ENCODE measurements at regions not wholly inside any gene's neighbourhood (a gene's known extent, or its start where the extent isn't known, plus 50 kb on each side); places are given as distances from the start of the nearest gene placed in this dataset.

DNA sequence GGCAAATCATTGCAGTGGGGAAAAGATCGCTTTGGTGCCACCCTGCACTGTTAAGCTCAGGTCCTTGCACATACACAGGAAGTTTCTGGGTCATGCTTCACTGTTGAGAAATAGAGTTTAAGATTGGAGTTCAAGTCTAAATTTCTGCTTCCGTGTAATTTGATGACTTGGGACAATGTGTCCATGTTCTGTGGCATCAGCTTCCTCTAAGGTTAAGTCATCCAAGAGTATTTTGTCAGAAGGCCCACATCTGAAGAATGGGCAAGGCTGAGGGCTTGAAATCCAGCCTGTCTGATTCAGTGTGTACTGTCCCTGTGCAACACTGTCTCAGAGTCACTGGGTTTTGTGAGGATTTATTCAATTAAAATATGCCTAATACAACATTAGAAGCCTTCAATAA lies 880.7 kb downstream of the SUCLG1 start:
- Mint-ChIP-seq H3K4me3 (no peak overlapping the region), H3K27ac (no peak overlapping the region), H3K36me3 (ENCODE audit: low read depth) (no peaks in the 10 kb centered on the region), H3K27me3 (ENCODE audit: low read depth) (no peaks in the 10 kb centered on the region), H3K9me3 (ENCODE audit: insufficient read depth) (no peaks in the 10 kb centered on the region), H3K4me1 (ENCODE audit: low read depth) (no peaks in the 10 kb centered on the region)
- CTCF ChIA-PET = no interaction called here
- ATAC-seq = no peak
- POLR2A ChIA-PET = no interaction called here
- no peak for DNase-seq

- POLR2A ChIA-PET = no interaction called here
- CTCF ChIA-PET = no interaction called here
- ATAC-seq (no peak), DNase-seq (no peak)
- no peaks in the 10 kb centered on the region for H3K27me3 Mint-ChIP-seq (ENCODE audit: low read depth)
- H3K36me3 Mint-ChIP-seq (ENCODE audit: low read depth) = no peaks in the 10 kb centered on the region
- no peaks in the 10 kb centered on the region for H3K9me3 Mint-ChIP-seq (ENCODE audit: insufficient read depth)
- no peak overlapping the region for H3K27ac Mint-ChIP-seq
- no peaks in the 10 kb centered on the region for H3K4me1 Mint-ChIP-seq (ENCODE audit: low read depth)
- no peak overlapping the region for H3K4me3 Mint-ChIP-seq
Observed at GRCh38 chr2:83574614-83575013, 884.5 kb downstream of the SUCLG1 start.

GRCh38 chr2:83573060-83573459 lies 886.0 kb downstream of the SUCLG1 start:
- H3K4me1 Mint-ChIP-seq (ENCODE audit: low read depth) = no peaks in the 10 kb centered on the region
- POLR2A ChIA-PET = no interaction called here
- H3K4me3 Mint-ChIP-seq = no peak overlapping the region
- H3K27ac Mint-ChIP-seq = no peak overlapping the region
- H3K27me3 Mint-ChIP-seq (ENCODE audit: low read depth) = no peaks in the 10 kb centered on the region
- no peak for ATAC-seq
- H3K36me3 Mint-ChIP-seq (ENCODE audit: low read depth) = no peaks in the 10 kb centered on the region
- DNase-seq = no peak
- no peaks in the 10 kb centered on the region for H3K9me3 Mint-ChIP-seq (ENCODE audit: insufficient read depth)
- CTCF ChIA-PET = no interaction called here

GRCh38 chr2:83572400-83572799 lies 886.7 kb downstream of the SUCLG1 start:
- ChIA-PET CTCF (no interaction called here), POLR2A (no interaction called here)
- Mint-ChIP-seq H3K27ac (no peak overlapping the region), H3K4me3 (no peak overlapping the region), H3K27me3 (ENCODE audit: low read depth) (no peaks in the 10 kb centered on the region), H3K9me3 (ENCODE audit: insufficient read depth) (no peaks in the 10 kb centered on the region), H3K36me3 (ENCODE audit: low read depth) (no peaks in the 10 kb centered on the region), H3K4me1 (ENCODE audit: low read depth) (no peaks in the 10 kb centered on the region)
- DNase-seq (no peak), ATAC-seq (no peak)

DNA sequence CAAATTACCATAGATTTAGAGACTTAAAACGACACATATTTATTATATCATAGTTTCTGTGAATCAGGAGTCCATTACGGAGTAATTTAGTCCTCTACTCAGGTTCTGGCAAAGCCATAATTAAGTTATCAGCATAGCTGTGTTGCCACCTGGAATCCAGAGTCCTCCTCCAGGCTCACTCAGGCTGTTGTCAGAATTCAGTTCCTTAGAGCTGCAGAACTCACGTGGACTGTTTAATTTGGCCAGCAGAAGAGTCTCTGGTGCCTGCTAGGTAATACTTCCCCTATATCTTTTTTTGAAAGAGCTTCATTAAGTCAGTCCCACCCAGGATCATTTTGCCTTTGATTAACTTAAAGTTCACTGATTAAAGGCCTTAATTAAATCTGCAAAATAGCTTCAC lies 891.5 kb downstream of the SUCLG1 start:
- Mint-ChIP-seq H3K36me3 (ENCODE audit: low read depth) (no peaks in the 10 kb centered on the region), H3K27me3 (ENCODE audit: low read depth) (no peaks in the 10 kb centered on the region), H3K27ac (no peak overlapping the region), H3K9me3 (ENCODE audit: insufficient read depth) (no peaks in the 10 kb centered on the region), H3K4me3 (no peak overlapping the region), H3K4me1 (ENCODE audit: low read depth) (no peaks in the 10 kb centered on the region)
- POLR2A ChIA-PET = no interaction called here
- ATAC-seq (no peak), DNase-seq (no peak)
- CTCF ChIA-PET = no interaction called here

GRCh38 chr2:83565626-83566025 lies 893.5 kb downstream of the SUCLG1 start:
- Mint-ChIP-seq H3K9me3 (ENCODE audit: insufficient read depth) (no peaks in the 10 kb centered on the region), H3K36me3 (ENCODE audit: low read depth) (no peaks in the 10 kb centered on the region), H3K4me3 (no peak overlapping the region), H3K27me3 (ENCODE audit: low read depth) (no peaks in the 10 kb centered on the region), H3K27ac (no peak overlapping the region), H3K4me1 (ENCODE audit: low read depth) (no peaks in the 10 kb centered on the region)
- ChIA-PET CTCF (no interaction called here), POLR2A (no interaction called here)
- ATAC-seq (no peak), DNase-seq (no peak)

DNA sequence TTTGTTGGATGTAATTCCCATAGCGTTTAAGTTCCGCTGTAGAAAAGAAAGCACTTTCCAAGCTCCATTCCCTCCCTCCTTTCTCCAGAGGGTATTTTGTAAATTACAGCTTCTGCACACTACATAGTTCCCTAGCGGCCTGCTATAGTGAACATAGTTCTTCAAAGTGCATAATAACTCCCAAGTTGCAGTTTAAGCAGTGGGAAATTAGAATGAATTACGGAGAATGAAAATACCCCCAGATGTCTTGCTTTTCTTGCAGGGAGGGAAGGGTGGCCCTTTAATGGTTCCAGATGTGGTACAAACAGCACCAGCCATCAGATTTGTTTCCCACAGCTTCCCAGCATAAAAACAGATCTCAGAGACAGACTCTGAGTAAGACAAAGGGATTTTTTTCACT lies 893.9 kb downstream of the SUCLG1 start:
- Mint-ChIP-seq H3K27me3 (ENCODE audit: low read depth) (no peaks in the 10 kb centered on the region), H3K27ac (no peak overlapping the region), H3K4me3 (no peak overlapping the region), H3K36me3 (ENCODE audit: low read depth) (no peaks in the 10 kb centered on the region), H3K9me3 (ENCODE audit: insufficient read depth) (no peaks in the 10 kb centered on the region), H3K4me1 (ENCODE audit: low read depth) (no peaks in the 10 kb centered on the region)
- DNase-seq = no peak
- POLR2A ChIA-PET = no interaction called here
- ATAC-seq = no peak
- CTCF ChIA-PET = no interaction called here

- CTCF ChIA-PET = no interaction called here
Observed at GRCh38 chr2:83561592-83561991, 897.5 kb downstream of the SUCLG1 start.

GRCh38 chr2:83536556-83536955 lies 922.5 kb downstream of the SUCLG1 start:
- DNase-seq = no peak
- H3K9me3 Mint-ChIP-seq (ENCODE audit: insufficient read depth) = no peaks in the 10 kb centered on the region
- H3K27ac Mint-ChIP-seq = no peak overlapping the region
- H3K4me1 Mint-ChIP-seq (ENCODE audit: low read depth) = no peaks in the 10 kb centered on the region
- no peak overlapping the region for H3K4me3 Mint-ChIP-seq
- ChIA-PET POLR2A (no interaction called here), CTCF (no interaction called here)
- ATAC-seq = no peak
- H3K36me3 Mint-ChIP-seq (ENCODE audit: low read depth) = no peaks in the 10 kb centered on the region
- no peaks in the 10 kb centered on the region for H3K27me3 Mint-ChIP-seq (ENCODE audit: low read depth)

More at GRCh38 chr2:83561592-83561991, 897.5 kb downstream of the SUCLG1 start:
- no peaks in the 10 kb centered on the region for H3K27me3 Mint-ChIP-seq (ENCODE audit: low read depth)
- POLR2A ChIA-PET = no interaction called here
- ATAC-seq = no peak
- no peak for DNase-seq
- no peaks in the 10 kb centered on the region for H3K4me1 Mint-ChIP-seq (ENCODE audit: low read depth)
- H3K4me3 Mint-ChIP-seq = no peak overlapping the region
- no peaks in the 10 kb centered on the region for H3K36me3 Mint-ChIP-seq (ENCODE audit: low read depth)
- no peak overlapping the region for H3K27ac Mint-ChIP-seq
- no peaks in the 10 kb centered on the region for H3K9me3 Mint-ChIP-seq (ENCODE audit: insufficient read depth)

GRCh38 chr2:83534416-83534815 lies 924.7 kb downstream of the SUCLG1 start:
- POLR2A ChIA-PET = no interaction called here
- CTCF ChIA-PET = no interaction called here
- H3K4me3 Mint-ChIP-seq = no peak overlapping the region

DNA sequence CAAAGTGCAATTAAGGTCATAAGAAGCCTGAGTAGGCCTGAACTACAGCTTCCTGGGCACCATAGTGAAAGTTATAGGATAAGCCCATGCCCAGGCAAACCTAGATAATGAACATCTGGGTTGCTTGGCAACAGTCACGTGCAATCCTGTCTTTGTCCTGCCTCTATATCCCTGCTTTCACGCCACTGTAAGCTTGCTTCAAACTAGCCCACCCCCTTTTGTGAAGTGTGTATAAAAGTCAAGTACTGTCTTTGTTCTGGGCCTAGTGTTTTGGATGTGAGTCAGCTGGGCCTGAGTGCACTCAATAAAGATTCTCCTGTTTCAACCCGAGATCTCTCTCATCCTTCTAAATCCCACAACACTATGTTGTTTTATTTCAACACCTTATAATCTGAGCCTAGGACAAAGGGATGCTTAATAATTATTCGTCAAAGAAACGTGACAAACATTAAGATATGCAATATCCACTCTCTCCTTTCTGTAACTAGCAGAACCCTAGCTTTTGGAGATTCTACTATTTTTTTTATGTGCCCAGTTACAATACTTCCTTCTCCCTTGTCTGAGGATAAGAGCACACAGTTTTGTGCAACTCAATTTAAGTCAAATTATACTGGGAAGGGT lies 927.8 kb downstream of the SUCLG1 start:
- Mint-ChIP-seq H3K27me3 (ENCODE audit: low read depth) (no peaks in the 10 kb centered on the region), H3K4me3 (no peak overlapping the region), H3K27ac (no peak overlapping the region), H3K36me3 (ENCODE audit: low read depth) (no peaks in the 10 kb centered on the region), H3K9me3 (ENCODE audit: insufficient read depth) (no peaks in the 10 kb centered on the region), H3K4me1 (ENCODE audit: low read depth) (no peaks in the 10 kb centered on the region)
- ChIA-PET POLR2A (no interaction called here), CTCF (no interaction called here)
- DNase-seq (no peak), ATAC-seq (no peak)

More at GRCh38 chr2:83534416-83534815, 924.7 kb downstream of the SUCLG1 start:
- Mint-ChIP-seq H3K36me3 (ENCODE audit: low read depth) (no peaks in the 10 kb centered on the region), H3K4me1 (ENCODE audit: low read depth) (no peaks in the 10 kb centered on the region), H3K27me3 (ENCODE audit: low read depth) (no peaks in the 10 kb centered on the region), H3K9me3 (ENCODE audit: insufficient read depth) (no peaks in the 10 kb centered on the region), H3K27ac (no peak overlapping the region)
- ATAC-seq (no peak), DNase-seq (no peak)

DNA sequence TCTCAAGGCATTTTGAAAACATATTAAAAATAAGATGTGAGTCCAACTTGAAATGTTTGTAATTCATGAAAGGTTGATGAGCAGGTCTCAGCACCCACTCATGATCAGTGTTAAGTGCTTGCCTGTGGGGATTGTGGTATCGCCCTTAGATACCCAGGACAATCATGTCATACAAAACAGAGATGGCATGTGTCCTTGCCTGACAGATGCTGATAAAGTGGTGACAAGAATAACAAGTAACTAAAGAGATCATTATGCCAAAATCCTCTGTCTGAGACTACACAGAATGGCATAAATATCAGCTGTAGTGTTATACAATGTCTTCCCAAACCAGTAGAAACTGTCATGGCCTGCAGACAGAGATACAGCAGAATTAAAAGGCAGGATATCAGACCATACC lies 930.3 kb downstream of the SUCLG1 start:
- CTCF ChIA-PET = no interaction called here
- H3K27me3 Mint-ChIP-seq (ENCODE audit: low read depth) = no peaks in the 10 kb centered on the region
- H3K9me3 Mint-ChIP-seq (ENCODE audit: insufficient read depth) = no peaks in the 10 kb centered on the region
- ATAC-seq = no peak
- H3K4me3 Mint-ChIP-seq = no peak overlapping the region
- POLR2A ChIA-PET = no interaction called here
- DNase-seq = no peak
- no peaks in the 10 kb centered on the region for H3K36me3 Mint-ChIP-seq (ENCODE audit: low read depth)
- H3K4me1 Mint-ChIP-seq (ENCODE audit: low read depth) = no peaks in the 10 kb centered on the region
- H3K27ac Mint-ChIP-seq = no peak overlapping the region

DNA sequence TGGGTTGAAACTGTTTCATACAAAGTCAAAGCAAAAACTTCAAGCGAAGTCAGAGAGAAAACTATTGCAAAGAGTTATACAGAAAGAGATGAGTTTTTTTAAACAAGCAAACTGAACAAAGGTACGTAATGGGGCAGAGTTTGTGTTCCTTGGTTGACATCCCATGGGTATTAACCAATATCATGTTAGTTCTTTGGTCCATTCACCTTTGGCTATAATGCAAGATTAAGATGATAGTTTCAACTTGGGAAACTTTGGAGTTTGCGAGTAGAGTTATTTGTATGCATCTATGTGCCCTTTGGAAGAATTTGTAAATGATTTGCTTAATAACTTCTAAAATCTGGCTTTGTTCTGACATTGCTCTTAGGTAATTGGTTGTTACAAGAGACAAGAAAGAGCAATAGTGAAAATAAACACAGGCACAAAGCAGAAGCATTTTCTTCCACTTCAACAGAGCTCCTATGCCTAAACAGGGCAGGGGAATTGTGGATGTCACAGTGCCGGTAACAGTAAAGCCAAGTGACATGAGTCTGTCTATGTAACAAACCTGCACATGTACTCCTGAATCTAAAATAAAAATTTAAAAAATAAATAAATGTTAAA lies 936.1 kb downstream of the SUCLG1 start:
- Mint-ChIP-seq H3K9me3 (ENCODE audit: insufficient read depth) (peaks cover 10% of the 10 kb centered on the region), H3K36me3 (ENCODE audit: low read depth) (no peaks in the 10 kb centered on the region), H3K4me1 (ENCODE audit: low read depth) (no peaks in the 10 kb centered on the region), H3K4me3 (no peak overlapping the region), H3K27ac (no peak overlapping the region), H3K27me3 (ENCODE audit: low read depth) (no peaks in the 10 kb centered on the region)
- DNase-seq (no peak), ATAC-seq (no peak)
- CTCF ChIA-PET = no interaction called here
- POLR2A ChIA-PET = no interaction called here

Measured in activated CD8-positive, alpha-beta T cell treated with anti-CD3 and anti-CD28 coated beads, Interleukin-2, amount 10 ng/mL, durations not matched to agents 7 days and 5 days (primary cell).